Prostate gland (tissue), 2 donors: ENCODE measurements at regions not wholly inside any gene's neighbourhood (a gene's known extent, or its start where the extent isn't known, plus 50 kb on each side); places are given as distances from the start of the nearest gene placed in this dataset.

Experiments
- CTCF ChIP-seq, 4 experiments: fragments of 200-600 bp in 2 of 4; fragments of 450-650 bp in 2 of 4; sonication (generic) in 2 of 4; IDR thresholded peaks; 1 replicate in 3 of 4; 2 replicates in 1 of 4; pipeline ENCODE4 v1.5.1; 2016 to 2019; ENCODE audit warnings: antibody characterized with exemption in 4 of 4, mild to moderate bottlenecking in 2 of 4, moderate library complexity in 2 of 4
- POLR2A ChIP-seq: fragments of 450-650 bp; IDR thresholded peaks from one replicate; pipeline ENCODE4 v1.6.1; 2016; ENCODE audit warnings: antibody characterized with exemption, mild to moderate bottlenecking

GRCh38 chr16:79303959-79304387 lies 296.6 kb downstream of the MAF start:
- TF ChIP-seq POLR2A, result no peak
- no peak for TF ChIP-seq CTCF (IDR thresholded peaks at IDR 0.05)
